HG02852 (cell line): ENCODE measurements at regions not wholly inside any gene's neighbourhood (a gene's known extent, or its start where the extent isn't known, plus 50 kb on each side); places are given as distances from the start of the nearest gene placed in this dataset.

ENCODE experiments used
- ATAC-seq: cut with Tn5 transposase; IDR thresholded peaks from one replicate; pipeline ENCODE4 v1.9.1; 2021; ENCODE audit warnings: mild to moderate bottlenecking, moderate library complexity; ENCODE audit not compliant: unreplicated experiment

GRCh38 chr5:93886917-93887361, 145.5 kb upstream of the POU5F2 start:
- ATAC-seq: no peak

GRCh38 chr5:93886098-93886806, 144.9 kb upstream of the POU5F2 start:
- no peak for ATAC-seq

- ATAC-seq: no peak
Measured at GRCh38 chr5:93884254-93884653, 142.9 kb upstream of the POU5F2 start.

GRCh38 chr5:93883459-93883858, 142.1 kb upstream of the POU5F2 start:
- ATAC-seq: no peak

DNA sequence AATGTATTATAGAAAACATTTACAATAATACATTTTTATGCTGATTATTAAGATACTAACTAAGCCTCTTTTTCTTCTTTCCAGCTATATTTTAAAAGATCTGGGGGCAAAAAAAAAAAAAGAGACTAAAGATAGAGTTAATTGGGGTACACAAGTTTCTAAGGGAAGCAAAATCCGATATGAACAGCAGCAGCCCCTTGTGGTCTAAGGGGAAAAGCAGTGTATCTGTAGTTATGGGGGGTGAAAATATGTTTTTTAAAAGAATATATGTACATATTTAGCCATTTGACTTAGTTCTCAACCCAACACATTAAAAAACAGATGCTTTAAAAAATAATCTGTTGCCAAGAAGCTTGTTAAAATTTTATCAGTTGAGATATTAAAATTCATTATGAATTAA, 134.3 kb upstream of the POU5F2 start:
- no peak for ATAC-seq

GRCh38 chr5:93874491-93874890, 133.1 kb upstream of the POU5F2 start:
- ATAC-seq: peak; percentile 74

- peak; percentile 92 for ATAC-seq
Measured at GRCh38 chr5:93874080-93874479, 132.7 kb upstream of the POU5F2 start.

DNA sequence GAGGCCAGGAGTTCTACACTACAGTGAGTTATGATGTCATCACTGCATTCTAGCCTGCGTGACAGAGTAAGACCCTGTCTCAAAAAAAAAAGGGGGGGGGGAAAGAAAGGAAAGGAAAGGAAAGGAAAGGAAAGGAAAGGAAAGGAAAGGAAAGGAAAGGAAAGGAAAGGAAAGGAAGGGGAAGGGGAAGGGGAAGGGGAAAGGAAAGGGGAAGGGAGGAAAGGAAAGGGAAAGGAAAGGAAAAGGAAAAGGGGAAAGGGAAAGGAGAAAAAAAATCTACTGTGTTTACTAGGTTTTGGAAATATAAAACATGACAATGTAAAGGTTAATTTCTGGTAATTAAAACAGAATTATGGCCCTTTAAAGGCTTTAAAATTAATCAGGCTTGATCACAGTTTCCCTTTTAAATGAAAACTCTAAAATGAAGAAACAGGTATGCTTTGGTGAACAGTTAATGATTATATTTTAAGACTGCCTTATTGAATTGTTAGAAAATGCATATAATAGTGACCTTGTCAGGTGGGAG, 131.9 kb upstream of the POU5F2 start:
- no peak for ATAC-seq

DNA sequence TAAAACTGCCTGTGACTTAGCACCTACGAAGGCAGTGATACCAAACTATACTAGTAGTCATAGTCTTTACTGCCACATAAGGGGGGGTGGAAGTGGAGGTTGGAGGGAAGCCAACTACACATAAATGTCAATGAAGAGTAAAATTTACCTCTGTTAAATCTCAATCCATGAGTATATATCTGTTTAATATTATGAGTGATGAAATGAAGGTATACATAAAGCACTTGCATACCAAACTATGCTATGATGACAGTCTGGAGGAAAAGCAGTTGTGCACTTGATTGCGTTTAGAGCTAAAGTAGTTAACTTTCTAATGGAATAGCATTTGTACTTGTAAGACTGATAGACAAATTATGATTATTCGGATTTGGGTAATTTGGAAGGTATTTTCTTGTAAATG, 129.2 kb upstream of the POU5F2 start:
- no peak for ATAC-seq

GRCh38 chr5:93868851-93869250, 127.5 kb upstream of the POU5F2 start:
- ATAC-seq: no peak

- ATAC-seq: no peak
Measured at GRCh38 chr5:93850311-93850710, 108.9 kb upstream of the POU5F2 start.

DNA sequence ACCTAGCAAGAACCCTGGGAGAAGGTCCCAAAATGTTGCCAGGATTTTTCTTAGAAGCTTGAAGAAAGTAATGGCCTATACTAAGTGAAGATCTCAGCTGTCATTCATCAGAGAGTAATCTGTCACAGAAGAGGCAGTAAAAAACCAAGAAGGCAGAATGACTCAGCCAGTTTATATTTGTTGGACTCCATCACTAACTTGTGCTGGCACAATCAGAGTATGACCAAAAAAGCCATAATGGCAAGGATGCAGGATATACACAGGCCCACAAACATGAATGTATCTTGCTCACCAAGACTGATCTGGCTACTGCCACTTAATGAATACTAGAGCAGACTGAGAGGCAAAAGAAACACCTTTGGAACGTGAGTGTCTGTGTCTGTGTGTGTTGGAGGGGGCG, 104.0 kb upstream of the POU5F2 start:
- ATAC-seq: no peak

DNA sequence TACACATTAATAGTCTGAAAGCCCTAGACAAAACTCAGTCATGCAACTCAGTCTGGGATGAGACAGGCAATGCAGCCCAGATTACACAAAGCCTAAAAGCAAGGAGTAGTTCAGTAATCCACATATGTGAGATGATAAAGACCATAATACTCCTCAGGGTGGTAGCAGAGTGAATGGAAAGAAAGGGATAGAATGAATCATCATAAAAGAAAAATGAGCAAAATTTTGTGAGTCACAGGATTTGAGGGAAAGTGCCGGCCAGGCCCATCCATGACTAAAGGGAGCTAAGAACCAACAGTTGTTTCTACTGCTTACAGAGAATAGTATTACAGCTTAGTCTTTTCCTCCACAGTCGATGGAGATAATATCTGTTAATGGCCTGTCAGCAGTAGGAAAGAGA, 90.0 kb upstream of the POU5F2 start:
- no peak for ATAC-seq

- ATAC-seq: no peak
Measured at GRCh38 chr5:93830893-93831292, 89.5 kb upstream of the POU5F2 start.

DNA sequence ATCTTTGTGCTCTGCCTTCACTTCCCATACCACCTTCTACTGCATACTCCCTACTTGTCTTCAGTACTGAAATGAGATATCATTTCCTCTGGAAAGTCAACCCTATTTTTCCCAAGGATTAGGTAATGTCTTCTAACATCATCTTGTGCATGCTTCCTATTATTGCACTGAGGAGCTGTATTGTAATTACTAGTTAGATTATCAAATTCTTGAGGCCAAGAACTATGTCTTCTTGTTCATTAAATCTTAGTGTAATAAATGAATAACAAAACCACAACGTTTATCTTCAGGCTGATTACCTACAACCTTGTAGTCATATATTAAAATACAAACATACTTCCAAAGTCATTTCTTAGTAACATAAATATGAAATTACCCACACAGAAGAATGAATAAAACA, 87.9 kb upstream of the POU5F2 start:
- ATAC-seq: no peak

- ATAC-seq: no peak
Measured at GRCh38 chr5:93821891-93822415, 80.6 kb upstream of the POU5F2 start.

DNA sequence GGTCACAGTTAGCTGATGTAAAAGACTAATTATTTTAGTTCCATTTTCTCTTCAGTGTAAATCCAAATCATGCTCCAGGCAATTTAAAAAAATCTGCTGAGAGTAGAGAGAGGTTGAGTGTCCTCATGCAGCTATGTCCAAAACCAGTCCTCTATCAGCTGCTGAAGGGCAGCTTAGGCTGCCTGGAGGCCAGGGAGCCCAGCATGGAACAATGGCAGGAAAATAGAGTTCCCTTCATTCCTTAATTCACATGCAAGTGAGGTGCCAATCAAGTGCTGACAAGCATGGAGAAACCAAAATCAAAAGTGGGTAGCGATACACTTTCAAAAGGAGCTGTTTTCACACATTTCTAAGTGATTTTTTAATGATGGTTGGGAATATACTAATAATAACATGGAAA, 78.3 kb upstream of the POU5F2 start:
- ATAC-seq: no peak

- ATAC-seq: no peak
Measured at GRCh38 chr5:93810780-93811179, 69.4 kb upstream of the POU5F2 start.

DNA sequence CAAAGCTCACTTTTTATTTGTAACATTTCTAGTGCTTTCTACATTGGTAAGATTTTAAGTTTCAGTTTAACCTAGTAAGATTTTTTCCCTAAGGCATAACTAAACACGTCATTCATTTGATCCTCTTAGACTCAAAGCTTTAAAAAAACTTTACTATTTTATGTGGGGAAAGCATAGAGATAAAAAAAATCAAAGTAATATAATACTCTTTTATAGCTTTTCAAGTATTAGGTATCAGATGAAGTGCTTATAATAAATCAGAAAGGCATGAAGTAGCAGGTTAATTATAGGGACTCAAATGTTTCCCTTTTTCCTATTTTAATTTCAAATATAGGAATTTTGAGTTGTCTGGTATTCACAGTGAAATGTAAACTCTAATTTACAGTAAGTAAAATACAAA, 68.0 kb upstream of the POU5F2 start:
- no peak for ATAC-seq

- ATAC-seq: no peak
Measured at GRCh38 chr5:93807846-93808245, 66.4 kb upstream of the POU5F2 start.

GRCh38 chr5:93805616-93806379, 64.4 kb upstream of the POU5F2 start:
- no peak for ATAC-seq
